Keratinocyte (primary cell): ENCODE measurements at regions not wholly inside any gene's neighbourhood (a gene's known extent, or its start where the extent isn't known, plus 50 kb on each side); places are given as distances from the start of the nearest gene placed in this dataset.

Experiments used
- DNase-seq: peaks from one replicate; pipeline ENCODE4 v3.0.0-alpha.2; 2011; ENCODE audit warnings: low read depth, missing footprints, low spot score
- FAIRE-seq: peaks from 2 replicates; lab custom pipeline; 2011; peaks lifted over from hg19 to GRCh38; lab: Jason Lieb, UNC
- H2AFZ ChIP-seq: 2 replicates; pipeline ENCODE4 v1.6.0; 2012; ENCODE audit warnings: low read length, control low read depth, inconsistent platforms; ENCODE audit not compliant: control insufficient read depth
- H3K27ac ChIP-seq: 2 replicates; pipeline ENCODE4 v1.5.1; 2011; ENCODE audit warnings: low read length; ENCODE audit not compliant: control insufficient read depth, insufficient read depth
- H3K27me3 ChIP-seq: 3 replicates; pipeline ENCODE4 v1.6.0; 2011; ENCODE audit warnings: low read length; ENCODE audit not compliant: control insufficient read depth, insufficient read depth; ENCODE audit errors: extremely low read depth
- H3K36me3 ChIP-seq, 2 experiments: 2 replicates in 1 of 2; 3 replicates in 1 of 2; pipeline ENCODE4 v1.5.1; 2011; ENCODE audit warnings: low read length in 2 of 2, mild to moderate bottlenecking in 1 of 2; ENCODE audit not compliant: control insufficient read depth in 2 of 2, insufficient read depth in 2 of 2; ENCODE audit errors: extremely low read depth in 1 of 2
- H3K4me1 ChIP-seq: 3 replicates; pipeline ENCODE4 v1.5.1; 2011; ENCODE audit warnings: low read length; ENCODE audit not compliant: control insufficient read depth, insufficient read depth; ENCODE audit errors: extremely low read depth
- H3K4me2 ChIP-seq: 3 replicates; pipeline ENCODE4 v1.6.0; 2011; ENCODE audit warnings: low read depth, low read length; ENCODE audit not compliant: control insufficient read depth, insufficient read depth; ENCODE audit errors: extremely low read depth
- H3K4me3 ChIP-seq, 3 experiments: fragments of 200-600 bp in 1 of 3; sonication (generic) in 1 of 3; 2 replicates in 2 of 3; 3 replicates in 1 of 3; pipeline ENCODE4 v1.5.1; 2011 to 2016; ENCODE audit warnings: low read length in 3 of 3, mild to moderate bottlenecking in 3 of 3, control low read depth in 2 of 3, inconsistent platforms in 1 of 3, low read depth in 1 of 3, mixed read lengths in 1 of 3, mixed run types in 1 of 3, moderate library complexity in 1 of 3; ENCODE audit not compliant: control insufficient read depth in 2 of 3, insufficient read depth in 2 of 3; ENCODE audit errors: extremely low read depth in 1 of 3
- H3K79me2 ChIP-seq: 2 replicates; pipeline ENCODE4 v1.6.0; 2012; ENCODE audit warnings: low read length; ENCODE audit not compliant: control insufficient read depth, insufficient read depth
- H3K9ac ChIP-seq: 3 replicates; pipeline ENCODE4 v1.6.0; 2011; ENCODE audit warnings: low read length; ENCODE audit not compliant: control insufficient read depth, insufficient read depth; ENCODE audit errors: extremely low read depth
- H3K9me1 ChIP-seq: 3 replicates; pipeline ENCODE4 v1.6.0; 2011; ENCODE audit warnings: low read length; ENCODE audit not compliant: control insufficient read depth, insufficient read depth; ENCODE audit errors: extremely low read depth
- H3K9me3 ChIP-seq: 2 replicates; pipeline ENCODE4 v1.5.1; 2012; ENCODE audit warnings: low read depth, low read length; ENCODE audit not compliant: control insufficient read depth
- H4K20me1 ChIP-seq: 3 replicates; pipeline ENCODE4 v1.6.0; 2011; ENCODE audit warnings: low read length; ENCODE audit not compliant: control insufficient read depth, insufficient read depth; ENCODE audit errors: extremely low read depth
- EZH2 ChIP-seq: IDR thresholded peaks from one replicate; pipeline ENCODE4 v1.6.1; 2012; ENCODE audit warnings: inconsistent platforms, mild to moderate bottlenecking, low read length, moderate library complexity
- dilution Hi-C: fragments of 300-500 bp; cut with MboI; formaldehyde crosslinking; loops from one replicate; pipeline ENCODE4 v1.7.0; 2020; ENCODE audit warnings: low sequenced_read_pairs; ENCODE audit not compliant: extremely low pct_ligation_motif_present
- TF ChIP-seq, protein P1 (sequence below), 3 experiments: IDR thresholded peaks in 1 of 3; conservative IDR thresholded peaks in 1 of 3; optimal IDR thresholded peaks in 1 of 3; 2 replicates in 2 of 3; 3 replicates in 1 of 3; pipeline versions ENCODE3 to v1.5.1; 2011; ENCODE audit warnings: low read length in 3 of 3, mild to moderate bottlenecking in 3 of 3, moderate library complexity in 2 of 3, control low read depth in 1 of 3, inconsistent platforms in 1 of 3; ENCODE audit not compliant: insufficient read depth in 2 of 3; ENCODE audit errors: extremely low read depth in 1 of 3

DNA sequence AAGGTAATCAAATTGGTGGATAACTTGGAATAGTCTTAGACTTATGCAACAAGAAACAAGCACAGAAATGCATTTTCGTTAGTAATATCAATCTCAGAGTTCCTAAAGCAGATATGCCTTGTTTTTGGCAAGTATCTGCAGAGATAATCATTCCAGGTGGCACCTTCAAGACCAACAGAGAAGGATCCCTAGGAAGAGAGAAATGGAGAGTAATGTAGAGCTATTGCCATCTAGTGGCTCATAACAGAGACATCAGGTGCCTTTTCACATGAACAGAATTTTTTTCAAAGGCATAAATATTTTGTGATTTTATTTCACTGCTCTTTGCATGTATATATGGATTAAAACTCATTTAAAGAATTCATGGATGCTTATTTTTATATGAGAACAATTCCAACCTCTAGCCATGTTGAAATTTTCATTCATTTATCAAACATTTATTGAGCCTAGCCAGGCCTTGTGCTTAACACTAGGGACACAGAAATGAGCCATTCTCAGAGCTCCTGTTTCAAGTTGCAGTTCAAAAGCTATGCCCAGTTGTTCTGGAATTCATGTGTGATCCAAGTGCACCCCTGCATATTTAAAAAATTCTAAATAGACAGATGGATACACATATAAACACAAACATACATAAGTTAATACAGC is 117.5 kb upstream of the OR13F1 start:
- H3K9me3 ChIP-seq: no peaks in the 10 kb centered on the region
- H3K79me2 ChIP-seq: no peaks in the 10 kb centered on the region
- TF ChIP-seq, protein P1, sequence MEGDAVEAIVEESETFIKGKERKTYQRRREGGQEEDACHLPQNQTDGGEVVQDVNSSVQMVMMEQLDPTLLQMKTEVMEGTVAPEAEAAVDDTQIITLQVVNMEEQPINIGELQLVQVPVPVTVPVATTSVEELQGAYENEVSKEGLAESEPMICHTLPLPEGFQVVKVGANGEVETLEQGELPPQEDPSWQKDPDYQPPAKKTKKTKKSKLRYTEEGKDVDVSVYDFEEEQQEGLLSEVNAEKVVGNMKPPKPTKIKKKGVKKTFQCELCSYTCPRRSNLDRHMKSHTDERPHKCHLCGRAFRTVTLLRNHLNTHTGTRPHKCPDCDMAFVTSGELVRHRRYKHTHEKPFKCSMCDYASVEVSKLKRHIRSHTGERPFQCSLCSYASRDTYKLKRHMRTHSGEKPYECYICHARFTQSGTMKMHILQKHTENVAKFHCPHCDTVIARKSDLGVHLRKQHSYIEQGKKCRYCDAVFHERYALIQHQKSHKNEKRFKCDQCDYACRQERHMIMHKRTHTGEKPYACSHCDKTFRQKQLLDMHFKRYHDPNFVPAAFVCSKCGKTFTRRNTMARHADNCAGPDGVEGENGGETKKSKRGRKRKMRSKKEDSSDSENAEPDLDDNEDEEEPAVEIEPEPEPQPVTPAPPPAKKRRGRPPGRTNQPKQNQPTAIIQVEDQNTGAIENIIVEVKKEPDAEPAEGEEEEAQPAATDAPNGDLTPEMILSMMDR (optimal IDR thresholded peaks at IDR 0.05 in 1 of 3, IDR thresholded peaks at IDR 0.05 in 1 of 3, conservative IDR thresholded peaks at IDR 0.05 in 1 of 3; ENCODE audit: extremely low read depth in 1 of 3, insufficient read depth in 2 of 3, low read length in 3 of 3): peak; percentile 28 to 71 (median 59)
- TF ChIP-seq EZH2: no peak
- no peaks in the 10 kb centered on the region for H4K20me1 ChIP-seq
- no peak for FAIRE-seq
- no peak overlapping the region for H3K4me2 ChIP-seq
- H3K9me1 ChIP-seq: no peaks in the 10 kb centered on the region
- H3K27ac ChIP-seq: no peak overlapping the region
- dilution Hi-C loops: no loop called here
- H3K27me3 ChIP-seq: no peaks in the 10 kb centered on the region
- no peaks in the 10 kb centered on the region for H3K4me1 ChIP-seq
- H2AFZ ChIP-seq: no peak overlapping the region
- H3K4me3 ChIP-seq: no peak overlapping the region
- no peak overlapping the region for H3K9ac ChIP-seq
- no peaks in the 10 kb centered on the region for H3K36me3 ChIP-seq
- DNase-seq: no peak

DNA sequence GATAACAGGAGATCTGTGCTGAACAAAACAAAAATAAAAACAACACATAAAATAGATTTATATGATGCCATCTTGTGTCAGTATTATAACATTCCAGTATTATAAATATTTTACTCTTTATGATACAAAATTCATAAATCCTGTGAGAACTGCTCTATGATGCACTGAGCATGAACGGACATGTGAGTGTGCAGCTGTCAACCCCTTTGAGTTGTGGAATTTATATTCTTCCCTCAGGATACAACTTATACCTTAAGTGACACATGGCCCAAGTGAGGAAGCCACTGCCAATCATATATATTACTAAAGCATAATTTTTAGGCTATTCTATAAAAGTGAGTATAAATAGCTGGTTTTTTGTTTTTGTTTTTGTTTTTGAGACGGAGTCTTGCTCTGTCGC is 116.0 kb upstream of the OR13F1 start:
- Histone ChIP-seq H3K4me1 (no peaks in the 10 kb centered on the region), H3K36me3 (no peaks in the 10 kb centered on the region), H3K27me3 (no peaks in the 10 kb centered on the region), H3K9ac (no peak overlapping the region), H2AFZ (no peak overlapping the region), H4K20me1 (no peaks in the 10 kb centered on the region), H3K4me3 (no peak overlapping the region), H3K9me3 (no peaks in the 10 kb centered on the region), H3K79me2 (no peaks in the 10 kb centered on the region), H3K9me1 (no peaks in the 10 kb centered on the region), H3K4me2 (no peak overlapping the region), H3K27ac (no peak overlapping the region)
- no peak for DNase-seq
- no peak for FAIRE-seq
- dilution Hi-C loops: no loop called here
- no peak for TF ChIP-seq EZH2
- TF ChIP-seq, protein P1 (optimal IDR thresholded peaks at IDR 0.05 in 1 of 3, IDR thresholded peaks at IDR 0.05 in 1 of 3, conservative IDR thresholded peaks at IDR 0.05 in 1 of 3; ENCODE audit: extremely low read depth in 1 of 3, insufficient read depth in 2 of 3, low read length in 3 of 3): no peak
